ENCODE measurements at regions not wholly inside any gene's neighbourhood (a gene's known extent, or its start where the extent isn't known, plus 50 kb on each side); places are given as distances from the start of the nearest gene placed in this dataset.

DNA sequence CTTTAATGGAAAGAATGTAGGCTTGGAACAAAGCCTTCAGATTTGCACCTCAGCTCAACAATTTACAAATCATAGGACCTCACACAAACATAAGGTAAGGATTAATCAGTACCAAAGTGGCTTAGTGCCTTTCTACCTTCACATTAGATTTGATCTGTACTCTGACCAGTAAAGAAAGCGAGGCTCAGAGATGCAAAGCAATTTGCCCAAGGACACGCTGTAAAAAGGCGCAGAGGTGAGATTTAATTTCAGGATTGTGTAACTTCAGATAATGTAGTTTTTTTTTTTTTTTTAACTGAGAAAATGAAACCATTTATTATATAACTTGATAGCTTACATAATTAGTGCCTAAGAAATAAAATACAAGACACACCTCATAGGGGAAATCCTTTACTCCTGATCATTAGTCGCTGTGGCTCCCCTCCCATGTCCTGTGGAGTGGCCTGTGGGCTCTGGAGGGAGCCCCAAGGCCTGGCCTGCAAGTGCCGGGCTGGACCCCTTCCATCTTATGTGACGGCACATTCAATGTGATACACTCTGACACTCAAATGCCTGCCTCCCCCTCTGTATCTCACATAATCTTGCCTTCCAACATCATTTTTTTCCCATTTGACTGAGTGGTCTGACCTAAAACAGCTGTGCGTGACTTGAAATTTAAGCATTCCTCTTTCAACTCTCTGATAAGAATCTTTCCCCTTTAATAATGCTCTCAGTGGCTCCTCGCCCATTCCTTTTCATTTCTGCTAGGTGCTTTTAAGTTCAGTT is 426.5 kb upstream of the DAB1 start:
- peaks cover under 1% of the 10 kb centered on the region; the same call in 1 of the 2 replicates for H3K4me1 Mint-ChIP-seq (ENCODE audit: low read depth)

GRCh38 chr1:57848406-57848805 is 424.5 kb upstream of the DAB1 start:
- H3K36me3 Mint-ChIP-seq (ENCODE audit: low read depth): peaks cover 5% of the 10 kb centered on the region; the same call in 1 of the 2 replicates
- TF ChIP-seq CTCF (IDR thresholded peaks at IDR 0.05): no peak
- no peak overlapping the region for H3K4me3 Mint-ChIP-seq
- no peak for DNase-seq
- peaks cover 27% of the 10 kb centered on the region for H3K9me3 Mint-ChIP-seq
- H3K27ac Mint-ChIP-seq: no peak overlapping the region
- H3K27me3 Mint-ChIP-seq (ENCODE audit: insufficient read depth): no peaks in the 10 kb centered on the region; the same call in none of the 2 replicates
- peaks cover 6% of the 10 kb centered on the region; the same call in 1 of the 2 replicates for H3K4me1 Mint-ChIP-seq (ENCODE audit: low read depth)

More for the DNA sequence above, 426.5 kb upstream of the DAB1 start:
- no peak for DNase-seq
- H3K9me3 Mint-ChIP-seq: peaks cover 34% of the 10 kb centered on the region
- H3K27ac Mint-ChIP-seq: no peak overlapping the region
- H3K27me3 Mint-ChIP-seq (ENCODE audit: insufficient read depth): no peaks in the 10 kb centered on the region; the same call in none of the 2 replicates
- H3K36me3 Mint-ChIP-seq (ENCODE audit: low read depth): peaks cover 5% of the 10 kb centered on the region; the same call in 1 of the 2 replicates
- no peak overlapping the region for H3K4me3 Mint-ChIP-seq
- no peak for TF ChIP-seq CTCF (IDR thresholded peaks at IDR 0.05)

- Mint-ChIP-seq H3K36me3 (ENCODE audit: low read depth) (no peaks in the 10 kb centered on the region; the same call in 1 of the 2 replicates), H3K4me1 (ENCODE audit: low read depth) (peaks cover 6% of the 10 kb centered on the region; the same call in 1 of the 2 replicates), H3K27ac (no peak overlapping the region), H3K4me3 (no peak overlapping the region), H3K27me3 (ENCODE audit: insufficient read depth) (no peaks in the 10 kb centered on the region), H3K9me3 (peaks cover 36% of the 10 kb centered on the region)
- TF ChIP-seq CTCF (IDR thresholded peaks at IDR 0.05): no peak
- no peak for DNase-seq
Observed at GRCh38 chr1:57845041-57845440, 421.2 kb upstream of the DAB1 start.

- Mint-ChIP-seq H3K4me3 (no peak overlapping the region), H3K9me3 (peaks cover 39% of the 10 kb centered on the region), H3K27ac (no peak overlapping the region), H3K4me1 (ENCODE audit: low read depth) (peaks cover 6% of the 10 kb centered on the region; the same call in 1 of the 2 replicates), H3K27me3 (ENCODE audit: insufficient read depth) (no peaks in the 10 kb centered on the region), H3K36me3 (ENCODE audit: low read depth) (no peaks in the 10 kb centered on the region; the same call in 1 of the 2 replicates)
- TF ChIP-seq CTCF (IDR thresholded peaks at IDR 0.05): no peak
- DNase-seq: no peak
Observed at GRCh38 chr1:57844382-57844980, 420.6 kb upstream of the DAB1 start.

- H3K36me3 Mint-ChIP-seq (ENCODE audit: low read depth): no peaks in the 10 kb centered on the region; the same call in 1 of the 2 replicates
- peaks cover 39% of the 10 kb centered on the region for H3K9me3 Mint-ChIP-seq
- peaks cover 6% of the 10 kb centered on the region; the same call in 1 of the 2 replicates for H3K4me1 Mint-ChIP-seq (ENCODE audit: low read depth)
- no peak for TF ChIP-seq CTCF (IDR thresholded peaks at IDR 0.05)
- no peak overlapping the region for H3K27ac Mint-ChIP-seq
- peak; percentile 32 for DNase-seq
- H3K4me3 Mint-ChIP-seq: no peak overlapping the region
- no peaks in the 10 kb centered on the region for H3K27me3 Mint-ChIP-seq (ENCODE audit: insufficient read depth)
Observed at GRCh38 chr1:57843760-57844159, 419.9 kb upstream of the DAB1 start.

Measured in HFFc6 (cell line).